ENCODE measurements at regions not wholly inside any gene's neighbourhood (a gene's known extent, or its start where the extent isn't known, plus 50 kb on each side); places are given as distances from the start of the nearest gene placed in this dataset.

- FAIRE-seq (no peak), DNase-seq (ENCODE audit: low read depth, low spot score) (no peak)
- H3K4me1 ChIP-seq (ENCODE audit: control insufficient read depth, extremely low read depth, insufficient read depth, low read length): peaks cover 30% of the 10 kb centered on the region
- no peaks in the 10 kb centered on the region for H3K36me3 ChIP-seq (ENCODE audit: control insufficient read depth in 2 of 2, extremely low read depth in 1 of 2, insufficient read depth in 2 of 2, low read length in 2 of 2)
- no peak for TF ChIP-seq EZH2 (IDR thresholded peaks at IDR 0.05; ENCODE audit: low read length)
- H3K4me3 ChIP-seq (ENCODE audit: control insufficient read depth in 2 of 3, extremely low read depth in 1 of 3, insufficient read depth in 2 of 3, low read depth in 1 of 3, low read length in 3 of 3): no peak overlapping the region
- H3K79me2 ChIP-seq (ENCODE audit: control insufficient read depth, insufficient read depth, low read length): no peaks in the 10 kb centered on the region
- peak overlapping the region; percentile 71 for H3K27ac ChIP-seq (ENCODE audit: control insufficient read depth, insufficient read depth, low read length)
- no peaks in the 10 kb centered on the region for H4K20me1 ChIP-seq (ENCODE audit: control insufficient read depth, extremely low read depth, insufficient read depth, low read length)
- no peak overlapping the region for H3K9ac ChIP-seq (ENCODE audit: control insufficient read depth, extremely low read depth, insufficient read depth, low read length)
- H2AFZ ChIP-seq (ENCODE audit: control insufficient read depth, low read length): no peak overlapping the region
- peak overlapping the region; percentile 17 for H3K4me2 ChIP-seq (ENCODE audit: control insufficient read depth, extremely low read depth, insufficient read depth, low read depth, low read length)
- no peaks in the 10 kb centered on the region for H3K9me3 ChIP-seq (ENCODE audit: control insufficient read depth, low read depth, low read length)
- H3K27me3 ChIP-seq (ENCODE audit: control insufficient read depth, extremely low read depth, insufficient read depth, low read length): no peaks in the 10 kb centered on the region
- no peaks in the 10 kb centered on the region for H3K9me1 ChIP-seq (ENCODE audit: control insufficient read depth, extremely low read depth, insufficient read depth, low read length)
- dilution Hi-C loops (cut with MboI; ENCODE audit: extremely low pct_ligation_motif_present, low sequenced_read_pairs): no loop called here
Measured at GRCh38 chr3:166446291-166446690, 609.1 kb upstream of the BCHE start.

DNA sequence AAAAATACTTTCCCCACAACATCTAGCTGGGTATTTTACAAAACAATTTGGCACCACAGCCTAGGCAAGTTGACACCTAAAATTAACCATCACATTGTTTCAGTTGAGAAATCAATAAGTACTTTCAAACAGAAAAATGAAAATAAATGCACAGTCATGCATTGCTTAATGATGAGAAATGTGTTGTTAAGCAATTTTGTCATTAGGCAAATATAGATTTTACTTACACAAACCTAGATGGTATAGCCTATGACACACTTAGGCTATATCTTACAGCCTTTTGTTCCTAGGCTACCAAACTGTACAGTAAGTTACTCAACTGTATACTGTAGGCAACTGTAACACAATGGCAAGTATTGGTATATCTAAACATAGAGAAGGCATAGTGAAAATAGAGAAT, 608.6 kb upstream of the BCHE start:
- no peaks in the 10 kb centered on the region for H3K9me1 ChIP-seq (ENCODE audit: control insufficient read depth, extremely low read depth, insufficient read depth, low read length)
- FAIRE-seq: no peak
- peaks cover 30% of the 10 kb centered on the region for H3K4me1 ChIP-seq (ENCODE audit: control insufficient read depth, extremely low read depth, insufficient read depth, low read length)
- H3K9ac ChIP-seq (ENCODE audit: control insufficient read depth, extremely low read depth, insufficient read depth, low read length): no peak overlapping the region
- H4K20me1 ChIP-seq (ENCODE audit: control insufficient read depth, extremely low read depth, insufficient read depth, low read length): no peaks in the 10 kb centered on the region
- dilution Hi-C loops (cut with MboI; ENCODE audit: extremely low pct_ligation_motif_present, low sequenced_read_pairs): no loop called here
- H3K79me2 ChIP-seq (ENCODE audit: control insufficient read depth, insufficient read depth, low read length): no peaks in the 10 kb centered on the region
- H3K9me3 ChIP-seq (ENCODE audit: control insufficient read depth, low read depth, low read length): no peaks in the 10 kb centered on the region
- peak overlapping the region; percentile 17 for H3K4me2 ChIP-seq (ENCODE audit: control insufficient read depth, extremely low read depth, insufficient read depth, low read depth, low read length)
- H3K27me3 ChIP-seq (ENCODE audit: control insufficient read depth, extremely low read depth, insufficient read depth, low read length): no peaks in the 10 kb centered on the region
- H3K4me3 ChIP-seq (ENCODE audit: control insufficient read depth in 2 of 3, extremely low read depth in 1 of 3, insufficient read depth in 2 of 3, low read depth in 1 of 3, low read length in 3 of 3): no peak overlapping the region
- DNase-seq (ENCODE audit: low read depth, low spot score): no peak
- H2AFZ ChIP-seq (ENCODE audit: control insufficient read depth, low read length): no peak overlapping the region
- no peaks in the 10 kb centered on the region for H3K36me3 ChIP-seq (ENCODE audit: control insufficient read depth in 2 of 2, extremely low read depth in 1 of 2, insufficient read depth in 2 of 2, low read length in 2 of 2)
- peak overlapping the region; percentile 71 for H3K27ac ChIP-seq (ENCODE audit: control insufficient read depth, insufficient read depth, low read length)
- TF ChIP-seq EZH2 (IDR thresholded peaks at IDR 0.05; ENCODE audit: low read length) (no peak), CTCF (optimal IDR thresholded peaks at IDR 0.05 in 1 of 3, IDR thresholded peaks at IDR 0.05 in 1 of 3, conservative IDR thresholded peaks at IDR 0.05 in 1 of 3; ENCODE audit: extremely low read depth in 1 of 3, insufficient read depth in 2 of 3, low read length in 3 of 3) (no peak)

- Histone ChIP-seq H3K4me3 (ENCODE audit: control insufficient read depth in 2 of 3, extremely low read depth in 1 of 3, insufficient read depth in 2 of 3, low read depth in 1 of 3, low read length in 3 of 3) (peak overlapping the region in 2 of 3 experiments; percentile 13 to 32), H3K9me3 (ENCODE audit: control insufficient read depth, low read depth, low read length) (no peaks in the 10 kb centered on the region), H3K9me1 (ENCODE audit: control insufficient read depth, extremely low read depth, insufficient read depth, low read length) (no peaks in the 10 kb centered on the region), H3K4me1 (ENCODE audit: control insufficient read depth, extremely low read depth, insufficient read depth, low read length) (peaks cover 30% of the 10 kb centered on the region), H3K27me3 (ENCODE audit: control insufficient read depth, extremely low read depth, insufficient read depth, low read length) (no peaks in the 10 kb centered on the region), H3K36me3 (ENCODE audit: control insufficient read depth in 2 of 2, extremely low read depth in 1 of 2, insufficient read depth in 2 of 2, low read length in 2 of 2) (no peaks in the 10 kb centered on the region), H4K20me1 (ENCODE audit: control insufficient read depth, extremely low read depth, insufficient read depth, low read length) (no peaks in the 10 kb centered on the region), H3K27ac (ENCODE audit: control insufficient read depth, insufficient read depth, low read length) (peak overlapping the region; percentile 72), H3K9ac (ENCODE audit: control insufficient read depth, extremely low read depth, insufficient read depth, low read length) (no peak overlapping the region), H3K79me2 (ENCODE audit: control insufficient read depth, insufficient read depth, low read length) (no peaks in the 10 kb centered on the region), H3K4me2 (ENCODE audit: control insufficient read depth, extremely low read depth, insufficient read depth, low read depth, low read length) (peak overlapping the region; percentile 58), H2AFZ (ENCODE audit: control insufficient read depth, low read length) (no peak overlapping the region)
- dilution Hi-C loops (cut with MboI; ENCODE audit: extremely low pct_ligation_motif_present, low sequenced_read_pairs): no loop called here
- no peak for TF ChIP-seq EZH2 (IDR thresholded peaks at IDR 0.05; ENCODE audit: low read length)
- FAIRE-seq (peak; percentile 63), DNase-seq (ENCODE audit: low read depth, low spot score) (peak; percentile 50)
Measured at GRCh38 chr3:166444756-166445155, 607.5 kb upstream of the BCHE start.

All from keratinocyte (primary cell).